ENCODE measurements at regions not wholly inside any gene's neighbourhood (a gene's known extent, or its start where the extent isn't known, plus 50 kb on each side); places are given as distances from the start of the nearest gene placed in this dataset.

DNA sequence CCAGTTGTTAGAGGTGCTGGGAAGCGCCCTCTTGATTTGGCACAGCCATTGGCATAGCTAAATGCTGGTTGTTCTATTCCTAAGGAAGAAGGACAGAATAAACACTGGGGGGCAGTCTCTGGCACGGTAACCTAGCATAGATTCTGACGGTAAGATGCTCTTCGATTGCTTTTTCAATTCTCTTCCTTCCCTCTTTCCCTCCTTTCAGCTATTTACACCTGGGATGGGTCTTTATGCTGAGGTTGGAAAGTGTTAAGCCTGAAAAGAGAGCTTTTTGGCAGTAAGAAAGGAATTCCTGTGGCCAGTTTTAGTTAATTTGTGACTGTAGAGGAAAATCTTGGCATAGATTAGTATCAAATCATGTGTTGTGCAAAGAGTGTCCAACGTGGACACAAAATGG is 162.8 kb downstream of the SNAPC1 start:
- no peaks in the 10 kb centered on the region for H3K9me3 ChIP-seq
- ATAC-seq (peak in 3 of 4 donors; percentile 42 to 65 (median 49)), FAIRE-seq (no peak), DNase-seq (no peak)
- no peaks in the 10 kb centered on the region for H3K36me3 ChIP-seq
- no peak overlapping the region for H3K27ac ChIP-seq
- intact Hi-C loops (cut with DNase I) = loop anchor here in 1 of 3 donors (10.0 kb wide), 1 partner anchor 200 kb away; no protein-coding TSS in a partner anchor
- WGBS, 2 donors = 34 to 47% methylated on average over 5 of the region's 5 CpGs
- no peak overlapping the region for H3K4me3 ChIP-seq
- H3K27me3 ChIP-seq = no peaks in the 10 kb centered on the region
- H3K4me1 ChIP-seq = peaks cover 0 to 7% (median 0%) of the 10 kb centered on the region in 3 donors
- TF ChIP-seq CTCF (IDR thresholded peaks at IDR 0.05) = no peak

GRCh38 chr14:61925732-61926435 is 163.7 kb downstream of the SNAPC1 start:
- intact Hi-C loops (cut with DNase I) = loop anchor here in 1 of 3 donors (10.0 kb wide), 1 partner anchor 199 kb away; no protein-coding TSS in a partner anchor
- ATAC-seq (no peak), FAIRE-seq (no peak), DNase-seq (no peak)
- Histone ChIP-seq H3K27me3 (no peaks in the 10 kb centered on the region), H3K4me1 (peaks cover 0 to 7% (median 0%) of the 10 kb centered on the region in 3 donors), H3K36me3 (no peaks in the 10 kb centered on the region), H3K9me3 (no peaks in the 10 kb centered on the region), H3K27ac (no peak overlapping the region), H3K4me3 (no peak overlapping the region)
- no peak for TF ChIP-seq CTCF (IDR thresholded peaks at IDR 0.05)
- WGBS, 2 donors = 89 to 95% methylated on average over 1 of the region's 1 CpG

DNA sequence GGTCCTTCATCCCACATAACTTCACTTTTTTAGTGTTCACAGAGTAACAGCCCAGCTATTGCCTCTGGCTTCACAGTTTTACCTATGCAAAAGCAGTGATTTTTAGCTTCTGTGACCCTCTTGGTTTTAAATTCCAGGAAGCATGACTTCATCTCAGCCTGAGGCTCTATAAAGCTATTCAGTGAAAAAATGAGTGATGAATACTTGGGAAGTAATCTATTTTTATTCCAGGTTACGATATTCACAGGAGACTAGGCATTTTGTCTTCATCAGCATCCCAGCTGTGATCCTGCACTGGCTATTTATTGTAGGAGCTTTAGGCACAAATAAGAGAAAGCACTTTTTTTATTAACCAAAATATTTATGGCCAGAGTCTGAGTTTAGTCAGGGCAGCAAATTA is 164.8 kb downstream of the SNAPC1 start:
- intact Hi-C loops (cut with DNase I) = loop anchor here in 1 of 3 donors (10.0 kb wide), 1 partner anchor 198 kb away; no protein-coding TSS in a partner anchor
- peaks cover 0 to 7% (median 0%) of the 10 kb centered on the region in 3 donors for H3K4me1 ChIP-seq
- H3K27me3 ChIP-seq = no peaks in the 10 kb centered on the region

DNA sequence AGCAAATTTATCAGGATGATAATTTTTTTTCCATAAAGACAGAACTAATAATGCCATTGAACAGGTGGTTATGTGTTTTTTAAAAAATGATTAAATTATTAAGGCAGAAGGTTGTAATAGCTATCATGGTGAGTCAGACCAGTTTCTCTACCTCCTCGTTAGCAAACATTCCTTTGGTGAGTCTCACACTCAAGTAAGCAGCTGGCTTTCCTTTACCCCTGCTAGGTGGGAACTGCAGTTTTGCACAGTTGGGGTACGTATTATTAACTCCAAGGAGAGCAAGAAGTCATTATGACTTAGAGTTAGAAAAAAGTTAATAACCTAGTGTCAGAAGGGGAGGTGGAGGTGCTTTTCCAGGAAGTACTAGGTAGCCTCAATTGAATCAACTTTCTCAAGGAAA is 165.3 kb downstream of the SNAPC1 start:
- DNase-seq (no peak), ATAC-seq (peak in 2 of 4 donors; percentile 32 to 62), FAIRE-seq (no peak)
- Histone ChIP-seq H3K27me3 (no peaks in the 10 kb centered on the region), H3K4me3 (no peak overlapping the region), H3K36me3 (no peaks in the 10 kb centered on the region), H3K9me3 (no peaks in the 10 kb centered on the region), H3K4me1 (peaks cover 0 to 7% (median 0%) of the 10 kb centered on the region in 3 donors), H3K27ac (peak overlapping the region in 1 of 4 donors; percentile 10)
- WGBS, 2 donors = 45 to 56% methylated on average over 2 of the region's 2 CpGs
- intact Hi-C loops (cut with DNase I) = loop anchor here in 1 of 3 donors (10.0 kb wide), 1 partner anchor 197 kb away; no protein-coding TSS in a partner anchor
- no peak for TF ChIP-seq CTCF (IDR thresholded peaks at IDR 0.05)

More for the DNA sequence above, 164.8 kb downstream of the SNAPC1 start:
- ATAC-seq (peak in 1 of 4 donors; percentile 11), DNase-seq (no peak), FAIRE-seq (no peak)
- TF ChIP-seq CTCF (IDR thresholded peaks at IDR 0.05) = no peak
- H3K9me3 ChIP-seq = no peaks in the 10 kb centered on the region
- H3K27ac ChIP-seq = no peak overlapping the region
- 57 to 61% methylated on average over 1 of the region's 1 CpG for WGBS, 2 donors
- no peak overlapping the region for H3K4me3 ChIP-seq
- no peaks in the 10 kb centered on the region for H3K36me3 ChIP-seq

- no peak for TF ChIP-seq CTCF (IDR thresholded peaks at IDR 0.05)
- ATAC-seq = no peak
- H3K36me3 ChIP-seq = no peaks in the 10 kb centered on the region
- FAIRE-seq = no peak
- H3K4me1 ChIP-seq = peaks cover 0 to 5% (median 0%) of the 10 kb centered on the region in 3 donors
- intact Hi-C loops (cut with DNase I) = loop anchor here in 1 of 3 donors (10.0 kb wide), 1 partner anchor 197 kb away; no protein-coding TSS in a partner anchor
- no peaks in the 10 kb centered on the region for H3K27me3 ChIP-seq
- H3K4me3 ChIP-seq = no peak overlapping the region
- no peaks in the 10 kb centered on the region for H3K9me3 ChIP-seq
- no peak for DNase-seq
- H3K27ac ChIP-seq = peak overlapping the region in 1 of 4 donors; percentile 10
Measured at GRCh38 chr14:61928300-61928699, 166.1 kb downstream of the SNAPC1 start.
